ENCODE measurements at regions not wholly inside any gene's neighbourhood (a gene's known extent, or its start where the extent isn't known, plus 50 kb on each side); places are given as distances from the start of the nearest gene placed in this dataset.

- Histone ChIP-seq H3F3A (ENCODE audit: insufficient read depth, low read length, poor library complexity, severe bottlenecking) (no peaks in the 10 kb centered on the region), H3K9me3 (ENCODE audit: low read length) (no peaks in the 10 kb centered on the region), H3K27ac (ENCODE audit: low read length) (no peak overlapping the region), H3K36me3 (ENCODE audit: insufficient read depth, low read length) (no peaks in the 10 kb centered on the region), H3K79me2 (replicated peaks; ENCODE audit: insufficient read depth, low read length) (no peaks in the 10 kb centered on the region), H3K4me3 (ENCODE audit: low read length) (no peak overlapping the region), H3K27me3 (ENCODE audit: insufficient read depth, low read depth, low read length) (no peaks in the 10 kb centered on the region), H2AFZ (ENCODE audit: low read depth, low read length) (no peak overlapping the region), H4K20me1 (ENCODE audit: insufficient read depth) (no peaks in the 10 kb centered on the region), H3K4me2 (ENCODE audit: low read length) (no peak overlapping the region), H3K9ac (ENCODE audit: low read length) (no peak overlapping the region), H3K9me2 (ENCODE audit: insufficient read depth, low read length) (no peaks in the 10 kb centered on the region)
- TF ChIP-seq SMC3 (conservative IDR thresholded peaks at IDR 0.05; ENCODE audit: poor library complexity) = no peak
- TF ChIP-seq, protein P1, sequence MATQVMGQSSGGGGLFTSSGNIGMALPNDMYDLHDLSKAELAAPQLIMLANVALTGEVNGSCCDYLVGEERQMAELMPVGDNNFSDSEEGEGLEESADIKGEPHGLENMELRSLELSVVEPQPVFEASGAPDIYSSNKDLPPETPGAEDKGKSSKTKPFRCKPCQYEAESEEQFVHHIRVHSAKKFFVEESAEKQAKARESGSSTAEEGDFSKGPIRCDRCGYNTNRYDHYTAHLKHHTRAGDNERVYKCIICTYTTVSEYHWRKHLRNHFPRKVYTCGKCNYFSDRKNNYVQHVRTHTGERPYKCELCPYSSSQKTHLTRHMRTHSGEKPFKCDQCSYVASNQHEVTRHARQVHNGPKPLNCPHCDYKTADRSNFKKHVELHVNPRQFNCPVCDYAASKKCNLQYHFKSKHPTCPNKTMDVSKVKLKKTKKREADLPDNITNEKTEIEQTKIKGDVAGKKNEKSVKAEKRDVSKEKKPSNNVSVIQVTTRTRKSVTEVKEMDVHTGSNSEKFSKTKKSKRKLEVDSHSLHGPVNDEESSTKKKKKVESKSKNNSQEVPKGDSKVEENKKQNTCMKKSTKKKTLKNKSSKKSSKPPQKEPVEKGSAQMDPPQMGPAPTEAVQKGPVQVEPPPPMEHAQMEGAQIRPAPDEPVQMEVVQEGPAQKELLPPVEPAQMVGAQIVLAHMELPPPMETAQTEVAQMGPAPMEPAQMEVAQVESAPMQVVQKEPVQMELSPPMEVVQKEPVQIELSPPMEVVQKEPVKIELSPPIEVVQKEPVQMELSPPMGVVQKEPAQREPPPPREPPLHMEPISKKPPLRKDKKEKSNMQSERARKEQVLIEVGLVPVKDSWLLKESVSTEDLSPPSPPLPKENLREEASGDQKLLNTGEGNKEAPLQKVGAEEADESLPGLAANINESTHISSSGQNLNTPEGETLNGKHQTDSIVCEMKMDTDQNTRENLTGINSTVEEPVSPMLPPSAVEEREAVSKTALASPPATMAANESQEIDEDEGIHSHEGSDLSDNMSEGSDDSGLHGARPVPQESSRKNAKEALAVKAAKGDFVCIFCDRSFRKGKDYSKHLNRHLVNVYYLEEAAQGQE (IDR thresholded peaks at IDR 0.05; ENCODE audit: borderline replicate concordance) = no peak
- no peak for TF ChIP-seq MXI1 (conservative IDR thresholded peaks at IDR 0.05; ENCODE audit: poor library complexity, severe bottlenecking)
- TF ChIP-seq EP300 (conservative IDR thresholded peaks at IDR 0.05; ENCODE audit: poor library complexity, severe bottlenecking) = no peak
- no peak for TF ChIP-seq POLR2AphosphoS5 (IDR thresholded peaks at IDR 0.05)
- TF ChIP-seq EZH2 (IDR thresholded peaks at IDR 0.05; ENCODE audit: borderline replicate concordance, insufficient read depth, low read length, poor library complexity, severe bottlenecking) = no peak
- TF ChIP-seq TAF1 (IDR thresholded peaks at IDR 0.05; ENCODE audit: low read depth) = no peak
- TF ChIP-seq, protein P2, sequence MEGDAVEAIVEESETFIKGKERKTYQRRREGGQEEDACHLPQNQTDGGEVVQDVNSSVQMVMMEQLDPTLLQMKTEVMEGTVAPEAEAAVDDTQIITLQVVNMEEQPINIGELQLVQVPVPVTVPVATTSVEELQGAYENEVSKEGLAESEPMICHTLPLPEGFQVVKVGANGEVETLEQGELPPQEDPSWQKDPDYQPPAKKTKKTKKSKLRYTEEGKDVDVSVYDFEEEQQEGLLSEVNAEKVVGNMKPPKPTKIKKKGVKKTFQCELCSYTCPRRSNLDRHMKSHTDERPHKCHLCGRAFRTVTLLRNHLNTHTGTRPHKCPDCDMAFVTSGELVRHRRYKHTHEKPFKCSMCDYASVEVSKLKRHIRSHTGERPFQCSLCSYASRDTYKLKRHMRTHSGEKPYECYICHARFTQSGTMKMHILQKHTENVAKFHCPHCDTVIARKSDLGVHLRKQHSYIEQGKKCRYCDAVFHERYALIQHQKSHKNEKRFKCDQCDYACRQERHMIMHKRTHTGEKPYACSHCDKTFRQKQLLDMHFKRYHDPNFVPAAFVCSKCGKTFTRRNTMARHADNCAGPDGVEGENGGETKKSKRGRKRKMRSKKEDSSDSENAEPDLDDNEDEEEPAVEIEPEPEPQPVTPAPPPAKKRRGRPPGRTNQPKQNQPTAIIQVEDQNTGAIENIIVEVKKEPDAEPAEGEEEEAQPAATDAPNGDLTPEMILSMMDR (IDR thresholded peaks at IDR 0.05; ENCODE audit: poor library complexity, severe bottlenecking) = no peak
- TF ChIP-seq RAD21 (conservative IDR thresholded peaks at IDR 0.05) = no peak
These were observed 363.6 kb upstream of the GRM3 start for GRCh38 chr7:86280150-86280549.

GRCh38 chr7:86262781-86263180 is 380.9 kb upstream of the GRM3 start:
- no peaks in the 10 kb centered on the region for H3F3A ChIP-seq (ENCODE audit: insufficient read depth, low read length, poor library complexity, severe bottlenecking)
- no peaks in the 10 kb centered on the region for H3K79me2 ChIP-seq (replicated peaks; ENCODE audit: insufficient read depth, low read length)
- no peaks in the 10 kb centered on the region for H3K9me3 ChIP-seq (ENCODE audit: low read length)
- H3K4me2 ChIP-seq (ENCODE audit: low read length) = no peak overlapping the region
- TF ChIP-seq, protein P2 (IDR thresholded peaks at IDR 0.05; ENCODE audit: poor library complexity, severe bottlenecking) = no peak
- no peak for TF ChIP-seq TAF1 (IDR thresholded peaks at IDR 0.05; ENCODE audit: low read depth)
- TF ChIP-seq, protein P1 (IDR thresholded peaks at IDR 0.05; ENCODE audit: borderline replicate concordance) = no peak
- no peak for TF ChIP-seq MXI1 (conservative IDR thresholded peaks at IDR 0.05; ENCODE audit: poor library complexity, severe bottlenecking)
- TF ChIP-seq SMC3 (conservative IDR thresholded peaks at IDR 0.05; ENCODE audit: poor library complexity) = no peak
- TF ChIP-seq EP300 (conservative IDR thresholded peaks at IDR 0.05; ENCODE audit: poor library complexity, severe bottlenecking) = no peak
- no peak for TF ChIP-seq RAD21 (conservative IDR thresholded peaks at IDR 0.05)
- TF ChIP-seq POLR2AphosphoS5 (IDR thresholded peaks at IDR 0.05) = no peak
- TF ChIP-seq EZH2 (IDR thresholded peaks at IDR 0.05; ENCODE audit: borderline replicate concordance, insufficient read depth, low read length, poor library complexity, severe bottlenecking) = no peak
- no peaks in the 10 kb centered on the region for H3K27me3 ChIP-seq (ENCODE audit: insufficient read depth, low read depth, low read length)
- no peaks in the 10 kb centered on the region for H4K20me1 ChIP-seq (ENCODE audit: insufficient read depth)
- H3K36me3 ChIP-seq (ENCODE audit: insufficient read depth, low read length) = no peaks in the 10 kb centered on the region
- H3K4me3 ChIP-seq (ENCODE audit: low read length) = no peak overlapping the region
- no peak overlapping the region for H2AFZ ChIP-seq (ENCODE audit: low read depth, low read length)
- no peak overlapping the region for H3K27ac ChIP-seq (ENCODE audit: low read length)
- no peaks in the 10 kb centered on the region for H3K9me2 ChIP-seq (ENCODE audit: insufficient read depth, low read length)
- H3K9ac ChIP-seq (ENCODE audit: low read length) = no peak overlapping the region
